ENCODE measurements at regions not wholly inside any gene's neighbourhood (a gene's known extent, or its start where the extent isn't known, plus 50 kb on each side); places are given as distances from the start of the nearest gene placed in this dataset.
"Not testable (repeated sequence)": the region's sequence is repeated elsewhere in the genome, so short reads cannot be mapped to it uniquely, and the experiment has no call there.

GRCh38 chr6:15089569-15090144, 156.2 kb upstream of the JARID2 start:
- no peak for DNase-seq

GRCh38 chr6:15090145-15090579, 155.7 kb upstream of the JARID2 start:
- no peak for DNase-seq

- no peak for DNase-seq
Observed at GRCh38 chr6:15090745-15091384, 155.0 kb upstream of the JARID2 start.

- no peak for DNase-seq
Observed at GRCh38 chr6:15096894-15097837, 148.7 kb upstream of the JARID2 start.

GRCh38 chr6:15101130-15101529, 144.7 kb upstream of the JARID2 start:
- no peak for DNase-seq

- no peak for DNase-seq
Observed at GRCh38 chr6:15102241-15102640, 143.6 kb upstream of the JARID2 start.

GRCh38 chr6:15106958-15107643, 138.8 kb upstream of the JARID2 start:
- DNase-seq: no peak

GRCh38 chr6:15107644-15108382, 138.1 kb upstream of the JARID2 start:
- no peak for DNase-seq

- no peak for DNase-seq
Observed at GRCh38 chr6:15108383-15108715, 137.5 kb upstream of the JARID2 start.

GRCh38 chr6:15109338-15110090, 136.4 kb upstream of the JARID2 start:
- no peak for DNase-seq

GRCh38 chr6:15110726-15111354, 135.0 kb upstream of the JARID2 start:
- no peak for DNase-seq

GRCh38 chr6:15111576-15111975, 134.3 kb upstream of the JARID2 start:
- not testable (repeated sequence) for DNase-seq

- no peak for DNase-seq
Observed at GRCh38 chr6:15113587-15113986, 132.3 kb upstream of the JARID2 start.

- DNase-seq: no peak
Observed at GRCh38 chr6:15114061-15114460, 131.8 kb upstream of the JARID2 start.

- no peak for DNase-seq
Observed at GRCh38 chr6:15116889-15117288, 129.0 kb upstream of the JARID2 start.

GRCh38 chr6:15121443-15121842, 124.4 kb upstream of the JARID2 start:
- DNase-seq: no peak

- DNase-seq: no peak
Observed at GRCh38 chr6:15121977-15122550, 123.8 kb upstream of the JARID2 start.

GRCh38 chr6:15129887-15130286, 116.0 kb upstream of the JARID2 start:
- no peak for DNase-seq

- no peak for DNase-seq
Observed at GRCh38 chr6:15131234-15131633, 114.6 kb upstream of the JARID2 start.

GRCh38 chr6:15131651-15132061, 114.2 kb upstream of the JARID2 start:
- no peak for DNase-seq

- DNase-seq: no peak
Observed at GRCh38 chr6:15132167-15132566, 113.7 kb upstream of the JARID2 start.
